Esophagus (tissue), 2 donors: ENCODE measurements at regions not wholly inside any gene's neighbourhood (a gene's known extent, or its start where the extent isn't known, plus 50 kb on each side); places are given as distances from the start of the nearest gene placed in this dataset.
"Not testable (repeated sequence)": the region's sequence is repeated elsewhere in the genome, so short reads cannot be mapped to it uniquely, and the experiment has no call there.

Source experiments
- H3K27ac ChIP-seq, 2 donors: one replicate each; pipeline ENCODE4 v1.5.1; 2013; ENCODE audit warnings: low read depth in 2 of 2, mild to moderate bottlenecking in 2 of 2, inconsistent platforms in 1 of 2, low read length in 1 of 2, moderate library complexity in 1 of 2
- H3K27me3 ChIP-seq, 2 donors: one replicate each; pipeline ENCODE4 v1.6.1; 2013; ENCODE audit warnings: low read length in 2 of 2, control low read depth in 1 of 2, mild to moderate bottlenecking in 1 of 2; ENCODE audit not compliant: insufficient read depth in 2 of 2, control insufficient read depth in 1 of 2
- H3K36me3 ChIP-seq, 2 donors: one replicate each; pipeline ENCODE4 v1.6.1; 2013; ENCODE audit warnings: low read length in 1 of 2; ENCODE audit not compliant: control insufficient read depth in 2 of 2, insufficient read depth in 2 of 2
- H3K4me1 ChIP-seq, 2 donors: one replicate each; pipeline ENCODE4 v1.6.1; 2013; ENCODE audit warnings: low read length in 1 of 2; ENCODE audit not compliant: control insufficient read depth in 2 of 2, insufficient read depth in 2 of 2
- H3K4me3 ChIP-seq, 2 donors: one replicate each; pipeline ENCODE4 v1.5.1; 2013; ENCODE audit warnings: low read length in 2 of 2, mild to moderate bottlenecking in 2 of 2, low read depth in 1 of 2, moderate library complexity in 1 of 2
- H3K9me3 ChIP-seq, 2 donors: one replicate each; pipeline ENCODE4 v1.6.1; 2013; ENCODE audit warnings: mild to moderate bottlenecking in 2 of 2, low read depth in 1 of 2, low read length in 1 of 2, moderate library complexity in 1 of 2; ENCODE audit not compliant: control insufficient read depth in 2 of 2, insufficient read depth in 1 of 2
- WGBS, 2 donors: extraction: QIAGEN DNeasy Blood & Tissue Kit; methylation state at CpG; one replicate each; pipeline ENCODE4 v1.1.7; 2013; 5-methylcytosine and 5-hydroxymethylcytosine counted together
- donor health status: healthy with polysubstance abuse.
- donor health status: Bipolar disorder and iron deficiency.

GRCh38 chr16:88152879-88153278, 201.6 kb downstream of the BANP start:
- H3K9me3 ChIP-seq, H3K4me1 ChIP-seq, H3K27me3 ChIP-seq, H3K27ac ChIP-seq, H3K4me3 ChIP-seq, H3K36me3 ChIP-seq: not testable (repeated sequence)
- WGBS, 2 donors = 69 to 75% methylated on average over 17 to 20 of the region's 20 CpGs

- H3K36me3 ChIP-seq, H3K4me3 ChIP-seq, H3K4me1 ChIP-seq, H3K27me3 ChIP-seq, H3K27ac ChIP-seq, H3K9me3 ChIP-seq: not testable (repeated sequence)
- WGBS, 2 donors = 87 to 89% methylated on average over 11 to 12 of the region's 12 CpGs
These were observed 202.3 kb downstream of the BANP start for GRCh38 chr16:88153516-88153915.

- 79 to 81% methylated on average over 8 of the region's 8 CpGs for WGBS, 2 donors
- not testable (repeated sequence) for H3K27ac ChIP-seq, H3K4me3 ChIP-seq, H3K9me3 ChIP-seq, H3K27me3 ChIP-seq, H3K4me1 ChIP-seq, H3K36me3 ChIP-seq
These were observed 203.7 kb downstream of the BANP start for GRCh38 chr16:88154886-88155285.

GRCh38 chr16:88155681-88156080, 204.4 kb downstream of the BANP start:
- WGBS, 2 donors = 84 to 90% methylated on average over 10 of the region's 10 CpGs
- not testable (repeated sequence) for H3K36me3 ChIP-seq, H3K4me3 ChIP-seq, H3K27ac ChIP-seq, H3K9me3 ChIP-seq, H3K4me1 ChIP-seq, H3K27me3 ChIP-seq

GRCh38 chr16:88156640-88157283, 205.5 kb downstream of the BANP start:
- H3K4me3 ChIP-seq, H3K27ac ChIP-seq, H3K36me3 ChIP-seq, H3K4me1 ChIP-seq, H3K27me3 ChIP-seq, H3K9me3 ChIP-seq: not testable (repeated sequence)
- WGBS, 2 donors = 57 to 61% methylated on average over 6 to 9 of the region's 14 CpGs

- H3K4me3 ChIP-seq, H3K36me3 ChIP-seq, H3K27me3 ChIP-seq, H3K4me1 ChIP-seq, H3K9me3 ChIP-seq, H3K27ac ChIP-seq: not testable (repeated sequence)
- 82 to 83% methylated on average over 12 of the region's 12 CpGs for WGBS, 2 donors
These were observed 206.5 kb downstream of the BANP start for GRCh38 chr16:88157686-88158085.

- H3K36me3 ChIP-seq, H3K27me3 ChIP-seq, H3K4me3 ChIP-seq, H3K9me3 ChIP-seq, H3K27ac ChIP-seq, H3K4me1 ChIP-seq: not testable (repeated sequence)
- 62 to 73% methylated on average over 14 to 20 of the region's 20 CpGs for WGBS, 2 donors
These were observed 207.2 kb downstream of the BANP start for GRCh38 chr16:88158256-88159045.

- not testable (repeated sequence) for H3K4me1 ChIP-seq, H3K27ac ChIP-seq, H3K4me3 ChIP-seq, H3K9me3 ChIP-seq, H3K36me3 ChIP-seq, H3K27me3 ChIP-seq
- 89 to 91% methylated on average over 28 to 30 of the region's 33 CpGs for WGBS, 2 donors
These were observed 208.0 kb downstream of the BANP start for GRCh38 chr16:88159046-88159896.

- not testable (repeated sequence) for H3K27ac ChIP-seq, H3K4me3 ChIP-seq, H3K27me3 ChIP-seq, H3K36me3 ChIP-seq, H3K4me1 ChIP-seq, H3K9me3 ChIP-seq
- 79 to 83% methylated on average over 8 of the region's 8 CpGs for WGBS, 2 donors
These were observed 208.7 kb downstream of the BANP start for GRCh38 chr16:88159897-88160335.
